Loucy (cell line): ENCODE measurements at regions not wholly inside any gene's neighbourhood (a gene's known extent, or its start where the extent isn't known, plus 50 kb on each side); places are given as distances from the start of the nearest gene placed in this dataset.

Experiments used
- EZH2phosphoT487 ChIP-seq: fragments of 200-600 bp; IDR thresholded peaks from 2 replicates; pipeline ENCODE4 v1.6.1; 2018; ENCODE audit warnings: antibody characterized with exemption, mild to moderate bottlenecking, moderate library complexity, borderline replicate concordance
- TF ChIP-seq, protein P1 (sequence below): fragments of 200-600 bp; sonication (generic); conservative IDR thresholded peaks from 2 replicates; pipeline ENCODE4 v1.5.1; 2014; ENCODE audit warnings: mild to moderate bottlenecking, antibody characterized with exemption, low read length

DNA sequence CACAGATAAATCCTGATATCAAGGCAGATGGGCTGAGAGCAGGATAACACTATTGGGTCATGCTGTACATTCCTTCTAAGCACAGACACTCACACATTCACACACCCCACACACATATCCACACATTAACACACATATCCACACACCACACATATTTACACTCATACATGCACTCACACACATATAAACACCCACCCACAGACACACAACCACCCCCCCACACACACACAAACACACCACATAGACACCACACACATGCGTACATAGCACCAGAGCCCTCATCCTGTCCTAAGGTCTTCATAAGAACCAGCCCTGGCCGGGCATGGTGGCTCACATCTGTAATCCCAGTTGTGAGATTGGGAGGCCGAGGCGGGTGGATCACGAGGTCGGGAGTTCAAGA lies 322.3 kb upstream of the ADCY2 start:
- TF ChIP-seq EZH2phosphoT487 = no peak
- TF ChIP-seq, protein P1, sequence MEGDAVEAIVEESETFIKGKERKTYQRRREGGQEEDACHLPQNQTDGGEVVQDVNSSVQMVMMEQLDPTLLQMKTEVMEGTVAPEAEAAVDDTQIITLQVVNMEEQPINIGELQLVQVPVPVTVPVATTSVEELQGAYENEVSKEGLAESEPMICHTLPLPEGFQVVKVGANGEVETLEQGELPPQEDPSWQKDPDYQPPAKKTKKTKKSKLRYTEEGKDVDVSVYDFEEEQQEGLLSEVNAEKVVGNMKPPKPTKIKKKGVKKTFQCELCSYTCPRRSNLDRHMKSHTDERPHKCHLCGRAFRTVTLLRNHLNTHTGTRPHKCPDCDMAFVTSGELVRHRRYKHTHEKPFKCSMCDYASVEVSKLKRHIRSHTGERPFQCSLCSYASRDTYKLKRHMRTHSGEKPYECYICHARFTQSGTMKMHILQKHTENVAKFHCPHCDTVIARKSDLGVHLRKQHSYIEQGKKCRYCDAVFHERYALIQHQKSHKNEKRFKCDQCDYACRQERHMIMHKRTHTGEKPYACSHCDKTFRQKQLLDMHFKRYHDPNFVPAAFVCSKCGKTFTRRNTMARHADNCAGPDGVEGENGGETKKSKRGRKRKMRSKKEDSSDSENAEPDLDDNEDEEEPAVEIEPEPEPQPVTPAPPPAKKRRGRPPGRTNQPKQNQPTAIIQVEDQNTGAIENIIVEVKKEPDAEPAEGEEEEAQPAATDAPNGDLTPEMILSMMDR = no peak
